ENCODE measurements at regions not wholly inside any gene's neighbourhood (a gene's known extent, or its start where the extent isn't known, plus 50 kb on each side); places are given as distances from the start of the nearest gene placed in this dataset.

DNA sequence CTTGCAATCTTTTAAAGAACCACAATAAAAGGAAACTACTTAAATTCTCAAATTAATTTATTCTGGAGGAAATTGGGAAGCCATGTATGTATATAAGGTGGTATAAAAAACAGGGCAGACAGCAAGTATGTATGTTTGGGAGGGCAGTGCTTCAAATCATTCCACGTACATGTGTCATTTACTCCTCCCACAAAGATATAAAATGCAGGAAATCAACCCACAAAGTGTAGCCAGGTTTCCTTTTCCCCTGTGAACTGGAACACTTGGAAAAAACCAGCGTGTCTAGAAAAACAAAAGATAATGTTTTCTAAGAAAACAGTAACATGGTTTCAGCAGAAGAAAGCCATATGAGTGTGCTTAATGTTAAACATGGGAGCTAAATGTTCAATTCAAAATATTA lies 156.7 kb upstream of the FAM47A start:
- TF ChIP-seq CEBPB (IDR thresholded peaks at IDR 0.05; ENCODE audit: low read depth) = no peak
- TF ChIP-seq CTCF (IDR thresholded peaks at IDR 0.05 in 2 of 3, conservative IDR thresholded peaks at IDR 0.05 in 1 of 3; ENCODE audit: borderline replicate concordance in 1 of 3, insufficient read depth in 1 of 3, low read depth in 2 of 3, low read length in 2 of 3) = no peak
- no peak for TF ChIP-seq SIN3A (IDR thresholded peaks at IDR 0.05; ENCODE audit: low read depth)
- TF ChIP-seq POLR2A (IDR thresholded peaks at IDR 0.05; ENCODE audit: borderline replicate concordance, extremely low read depth, insufficient read depth, insufficient read length) = no peak
- no peak for TF ChIP-seq EZH2phosphoT487 (IDR thresholded peaks at IDR 0.05; ENCODE audit: borderline replicate concordance)
- TF ChIP-seq POLR2AphosphoS5 (IDR thresholded peaks at IDR 0.05; ENCODE audit: low read depth, low read length) = no peak
- no peak for TF ChIP-seq EZH2 (IDR thresholded peaks at IDR 0.05)
- no peak for TF ChIP-seq ATF3 (IDR thresholded peaks at IDR 0.05)
- TF ChIP-seq JUND (IDR thresholded peaks at IDR 0.05) = no peak
- no peak for TF ChIP-seq MAX (IDR thresholded peaks at IDR 0.05)
- TF ChIP-seq REST (IDR thresholded peaks at IDR 0.05; ENCODE audit: low read depth) = no peak
- TF ChIP-seq YY1 (IDR thresholded peaks at IDR 0.05; ENCODE audit: extremely low read depth, insufficient replicate concordance, low read depth, low read length) = no peak

Data from HCT116 (cell line).